Transverse colon (tissue), 4 donors: ENCODE measurements at regions not wholly inside any gene's neighbourhood (a gene's known extent, or its start where the extent isn't known, plus 50 kb on each side); places are given as distances from the start of the nearest gene placed in this dataset.

Source experiments
- DNase-seq: peaks from one replicate; pipeline ENCODE4 v3.0.0-alpha.2; 2019
- H3K27ac ChIP-seq, 4 donors: fragments of 200-600 bp; sonication (generic); 2 replicates each; pipeline ENCODE4 v1.5.1; 2016 to 2018; ENCODE audit warnings: inconsistent platforms in 4 of 4
- H3K27me3 ChIP-seq: fragments of 200-600 bp; sonication (generic); 2 replicates; pipeline ENCODE4 v1.5.1; 2017; ENCODE audit warnings: inconsistent platforms
- H3K36me3 ChIP-seq, 4 donors: fragments of 200-600 bp; sonication (generic); 2 replicates each; pipeline ENCODE4 v1.5.1; 2017 to 2019; ENCODE audit warnings: inconsistent platforms in 4 of 4
- H3K4me1 ChIP-seq, 4 donors: fragments of 200-600 bp; sonication (generic); 2 replicates each; pipeline ENCODE4 v1.5.1; 2017 to 2020; ENCODE audit warnings: inconsistent platforms in 4 of 4
- H3K4me3 ChIP-seq, 4 donors: fragments of 200-600 bp; sonication (generic); 1 replicate in 1 of 4; 2 replicates in 3 of 4; pipeline versions ENCODE4 v1.5.1 to v1.6.1; 2017 to 2019; ENCODE audit warnings: inconsistent platforms in 4 of 4
- H3K9me3 ChIP-seq, 2 donors: fragments of 200-600 bp; sonication (generic); 2 replicates each; pipeline ENCODE4 v1.5.1; 2017 to 2019; ENCODE audit warnings: inconsistent platforms in 2 of 2
- CTCF ChIP-seq, 5 experiments: fragments of 200-600 bp in 3 of 5; fragments of 450-650 bp in 2 of 5; sonication (generic) in 3 of 5; IDR thresholded peaks; 1 replicate in 2 of 5; 2 replicates in 3 of 5; pipeline ENCODE4 v1.5.1; 2016 to 2017; ENCODE audit warnings: antibody characterized with exemption in 5 of 5, inconsistent platforms in 3 of 5, mild to moderate bottlenecking in 2 of 5, moderate library complexity in 1 of 5
- EP300 ChIP-seq: sonication (generic); formaldehyde crosslinking; IDR thresholded peaks from one replicate; pipeline ENCODE4 v1.6.1; 2017; ENCODE audit warnings: antibody characterized with exemption, low read depth
- POLR2A ChIP-seq: fragments of 450-650 bp; IDR thresholded peaks from one replicate; pipeline ENCODE4 v1.6.1; 2016; ENCODE audit warnings: antibody characterized with exemption, mild to moderate bottlenecking, moderate library complexity
- POLR2AphosphoS5 ChIP-seq, 3 donors: sonication (generic); formaldehyde crosslinking; IDR thresholded peaks; one replicate each; pipeline ENCODE4 v1.6.1; 2016; ENCODE audit warnings: antibody characterized with exemption in 3 of 3
- WGBS, 2 donors: methylation state at CpG; one replicate each; pipeline ENCODE4 v1.1.5; 2018; ENCODE audit warnings: low coverage in 1 of 2; 5-methylcytosine and 5-hydroxymethylcytosine counted together
- in situ Hi-C, 4 donors: fragments of 200-750 bp; cut with MboI; loops; one replicate each; pipeline versions ENCODE4 v1.15.0 to v1.15.1; 2017; ENCODE audit warnings: low sequenced_read_pairs in 3 of 4, low pct_ligation_motif_present in 1 of 4, low pct_unique_long_range_greater_than_20kb in 1 of 4
- intact Hi-C: fragments of 100-400 bp; cut with DNase I; formaldehyde crosslinking; loops from one replicate; pipeline ENCODE4 v1.15.1; 2023; ENCODE audit warnings: low total_unique reads

- H3K27me3 ChIP-seq = peaks cover 14% of the 10 kb centered on the region
- no peak overlapping the region for H3K4me3 ChIP-seq
- in situ Hi-C loops (no loop called here), intact Hi-C loops (no loop called here)
- no peak overlapping the region for H3K27ac ChIP-seq
- TF ChIP-seq CTCF (IDR thresholded peaks at IDR 0.05) = no peak
- no peak for TF ChIP-seq EP300
- no peak for TF ChIP-seq POLR2A
- TF ChIP-seq POLR2AphosphoS5 (IDR thresholded peaks at IDR 0.05) = no peak
- H3K9me3 ChIP-seq = no peaks in the 10 kb centered on the region
- DNase-seq = no peak
- WGBS, 2 donors = 43 to 50% methylated on average over 3 of the region's 3 CpGs
- H3K36me3 ChIP-seq = no peaks in the 10 kb centered on the region
- no peaks in the 10 kb centered on the region for H3K4me1 ChIP-seq
Measured at GRCh38 chr1:37174341-37174740, 140.0 kb upstream of the GRIK3 start.

GRCh38 chr1:37174876-37175275 lies 140.6 kb upstream of the GRIK3 start:
- Histone ChIP-seq H3K27ac (no peak overlapping the region), H3K36me3 (no peaks in the 10 kb centered on the region), H3K4me3 (no peak overlapping the region), H3K27me3 (peaks cover 8% of the 10 kb centered on the region), H3K4me1 (no peaks in the 10 kb centered on the region), H3K9me3 (no peaks in the 10 kb centered on the region)
- TF ChIP-seq POLR2AphosphoS5 (IDR thresholded peaks at IDR 0.05) = no peak
- no peak for TF ChIP-seq POLR2A
- no peak for TF ChIP-seq EP300
- no peak for TF ChIP-seq CTCF (IDR thresholded peaks at IDR 0.05)
- in situ Hi-C loops = no loop called here
- WGBS, 2 donors = 30% methylated on average over 2 of the region's 2 CpGs; no CpG with 5 or more reads in 1 of the 2 donors
- no peak for DNase-seq
- intact Hi-C loops = no loop called here

GRCh38 chr1:37175666-37176215 lies 141.4 kb upstream of the GRIK3 start:
- no peaks in the 10 kb centered on the region for H3K4me1 ChIP-seq
- intact Hi-C loops (no loop called here), in situ Hi-C loops (no loop called here)
- no peak for DNase-seq
- H3K9me3 ChIP-seq = no peaks in the 10 kb centered on the region
- TF ChIP-seq EP300 (no peak), POLR2AphosphoS5 (IDR thresholded peaks at IDR 0.05) (no peak), POLR2A (no peak), CTCF (IDR thresholded peaks at IDR 0.05) (no peak)
- H3K36me3 ChIP-seq = no peaks in the 10 kb centered on the region
- H3K27ac ChIP-seq = no peak overlapping the region
- H3K4me3 ChIP-seq = no peak overlapping the region
- H3K27me3 ChIP-seq = peaks cover 7% of the 10 kb centered on the region

- 50 to 53% methylated on average over 1 of the region's 1 CpG for WGBS, 2 donors
- Histone ChIP-seq H3K4me3 (no peak overlapping the region), H3K4me1 (no peaks in the 10 kb centered on the region), H3K36me3 (no peaks in the 10 kb centered on the region), H3K27ac (no peak overlapping the region), H3K9me3 (no peaks in the 10 kb centered on the region), H3K27me3 (peaks cover 9% of the 10 kb centered on the region)
- intact Hi-C loops = no loop called here
- TF ChIP-seq POLR2A = no peak
- no peak for TF ChIP-seq CTCF (IDR thresholded peaks at IDR 0.05)
- no peak for TF ChIP-seq EP300
- TF ChIP-seq POLR2AphosphoS5 (IDR thresholded peaks at IDR 0.05) = no peak
- in situ Hi-C loops = no loop called here
- no peak for DNase-seq
Measured at GRCh38 chr1:37176269-37176668, 142.0 kb upstream of the GRIK3 start.
